HPDE6-E6E7 (cell line): ENCODE measurements at regions not wholly inside any gene's neighbourhood (a gene's known extent, or its start where the extent isn't known, plus 50 kb on each side); places are given as distances from the start of the nearest gene placed in this dataset.

ENCODE experiments used
- DNase-seq: peaks from one replicate; pipeline ENCODE4 v3.0.0; 2011; ENCODE audit warnings: missing footprints; ENCODE audit errors: extremely low spot score

- no peak for DNase-seq
These were observed 490.7 kb upstream of the SGCD start for GRCh38 chr5:155836089-155836803.

GRCh38 chr5:155838394-155838793 lies 488.6 kb upstream of the SGCD start:
- DNase-seq, result no peak

- DNase-seq, result no peak
These were observed 487.5 kb upstream of the SGCD start for GRCh38 chr5:155839251-155840037.

GRCh38 chr5:155844542-155844941 lies 482.4 kb upstream of the SGCD start:
- DNase-seq, result no peak

GRCh38 chr5:155850370-155850769 lies 476.6 kb upstream of the SGCD start:
- no peak for DNase-seq

GRCh38 chr5:155866971-155867370 lies 460.0 kb upstream of the SGCD start:
- no peak for DNase-seq

- DNase-seq, result no peak
These were observed 459.4 kb upstream of the SGCD start for GRCh38 chr5:155867522-155868088.

GRCh38 chr5:155870636-155871035 lies 456.3 kb upstream of the SGCD start:
- no peak for DNase-seq

GRCh38 chr5:155871623-155872022 lies 455.3 kb upstream of the SGCD start:
- DNase-seq, result no peak

GRCh38 chr5:155872629-155873220 lies 454.2 kb upstream of the SGCD start:
- no peak for DNase-seq

GRCh38 chr5:155878991-155879575 lies 447.9 kb upstream of the SGCD start:
- no peak for DNase-seq

GRCh38 chr5:155884041-155884440 lies 442.9 kb upstream of the SGCD start:
- no peak for DNase-seq

- no peak for DNase-seq
These were observed 441.8 kb upstream of the SGCD start for GRCh38 chr5:155885199-155885598.

GRCh38 chr5:155886311-155887031 lies 440.5 kb upstream of the SGCD start:
- no peak for DNase-seq

- no peak for DNase-seq
These were observed 431.5 kb upstream of the SGCD start for GRCh38 chr5:155895484-155895883.

GRCh38 chr5:155897761-155898160 lies 429.2 kb upstream of the SGCD start:
- DNase-seq, result no peak

- no peak for DNase-seq
These were observed 428.7 kb upstream of the SGCD start for GRCh38 chr5:155898284-155898683.

GRCh38 chr5:155903791-155904190 lies 423.2 kb upstream of the SGCD start:
- DNase-seq, result no peak

- DNase-seq, result no peak
These were observed 421.6 kb upstream of the SGCD start for GRCh38 chr5:155905364-155905763.

- DNase-seq, result no peak
These were observed 420.9 kb upstream of the SGCD start for GRCh38 chr5:155906046-155906445.

GRCh38 chr5:155908543-155908942 lies 418.4 kb upstream of the SGCD start:
- no peak for DNase-seq

- no peak for DNase-seq
These were observed 414.7 kb upstream of the SGCD start for GRCh38 chr5:155912291-155912690.
